Stimulated activated memory B cell treated with anti-CD40 and anti-IgM and Interleukin-4, amounts not matched to agents 10 μg/mL and 1 μg/mL and 100 μg/mL, for 72 hours (primary cell): ENCODE measurements at regions not wholly inside any gene's neighbourhood (a gene's known extent, or its start where the extent isn't known, plus 50 kb on each side); places are given as distances from the start of the nearest gene placed in this dataset.

ENCODE experiments used
- ATAC-seq: fragments of 150-1000 bp; cut with Tn5 transposase; 2 replicates; pipeline ENCODE4 v1.10.0; 2021
- H3K27ac Mint-ChIP-seq: one replicate; pipeline ENCODE4 v1.8.0; 2022; ENCODE audit warnings: mild to moderate bottlenecking, mixed read lengths
- H3K27me3 Mint-ChIP-seq: one replicate; pipeline ENCODE4 v1.8.0; 2022; ENCODE audit warnings: mixed read lengths
- H3K36me3 Mint-ChIP-seq: one replicate; pipeline ENCODE4 v1.8.0; 2022; ENCODE audit warnings: mixed read lengths
- H3K4me1 Mint-ChIP-seq: one replicate; pipeline ENCODE4 v1.8.0; 2022; ENCODE audit warnings: mixed read lengths
- H3K4me3 Mint-ChIP-seq: one replicate; pipeline ENCODE4 v1.8.0; 2022; ENCODE audit warnings: mild to moderate bottlenecking, moderate library complexity, mixed read lengths
- H3K9me3 Mint-ChIP-seq: one replicate; pipeline ENCODE4 v1.8.0; 2022; ENCODE audit warnings: mixed read lengths

- Mint-ChIP-seq H3K27me3 (no peaks in the 10 kb centered on the region), H3K9me3 (peaks cover 3% of the 10 kb centered on the region), H3K4me3 (no peak overlapping the region), H3K4me1 (no peaks in the 10 kb centered on the region), H3K27ac (no peak overlapping the region), H3K36me3 (no peaks in the 10 kb centered on the region)
- no peak for ATAC-seq
Measured at GRCh38 chr4:81747242-81747930, 275.7 kb upstream of the RASGEF1B start.

GRCh38 chr4:81746773-81747172, 275.1 kb upstream of the RASGEF1B start:
- H3K27me3 Mint-ChIP-seq: no peaks in the 10 kb centered on the region

GRCh38 chr4:81746071-81746470, 274.4 kb upstream of the RASGEF1B start:
- H3K36me3 Mint-ChIP-seq: no peaks in the 10 kb centered on the region
- no peaks in the 10 kb centered on the region for H3K27me3 Mint-ChIP-seq
- H3K4me3 Mint-ChIP-seq: no peak overlapping the region
- peaks cover 3% of the 10 kb centered on the region for H3K9me3 Mint-ChIP-seq
- no peak overlapping the region for H3K27ac Mint-ChIP-seq
- no peak for ATAC-seq
- H3K4me1 Mint-ChIP-seq: no peaks in the 10 kb centered on the region

More at GRCh38 chr4:81746773-81747172, 275.1 kb upstream of the RASGEF1B start:
- H3K4me1 Mint-ChIP-seq: no peaks in the 10 kb centered on the region
- H3K4me3 Mint-ChIP-seq: no peak overlapping the region
- no peak overlapping the region for H3K27ac Mint-ChIP-seq
- H3K36me3 Mint-ChIP-seq: no peaks in the 10 kb centered on the region
- ATAC-seq: no peak
- H3K9me3 Mint-ChIP-seq: peaks cover 3% of the 10 kb centered on the region

- H3K4me1 Mint-ChIP-seq: peaks cover 6% of the 10 kb centered on the region
- ATAC-seq: no peak
- H3K36me3 Mint-ChIP-seq: no peaks in the 10 kb centered on the region
- H3K27me3 Mint-ChIP-seq: no peaks in the 10 kb centered on the region
- H3K9me3 Mint-ChIP-seq: peaks cover 3% of the 10 kb centered on the region
- no peak overlapping the region for H3K4me3 Mint-ChIP-seq
- H3K27ac Mint-ChIP-seq: no peak overlapping the region
Measured at GRCh38 chr4:81745050-81745449, 273.3 kb upstream of the RASGEF1B start.

- Mint-ChIP-seq H3K27ac (no peak overlapping the region), H3K4me1 (peaks cover 6% of the 10 kb centered on the region), H3K36me3 (no peaks in the 10 kb centered on the region), H3K27me3 (no peaks in the 10 kb centered on the region), H3K9me3 (peaks cover 3% of the 10 kb centered on the region), H3K4me3 (no peak overlapping the region)
- no peak for ATAC-seq
Measured at GRCh38 chr4:81743731-81744435, 272.2 kb upstream of the RASGEF1B start.

GRCh38 chr4:81740487-81740886, 268.8 kb upstream of the RASGEF1B start:
- H3K4me3 Mint-ChIP-seq: no peak overlapping the region
- H3K27ac Mint-ChIP-seq: no peak overlapping the region
- H3K4me1 Mint-ChIP-seq: peaks cover 6% of the 10 kb centered on the region
- no peaks in the 10 kb centered on the region for H3K36me3 Mint-ChIP-seq
- H3K9me3 Mint-ChIP-seq: no peaks in the 10 kb centered on the region
- ATAC-seq: no peak
- H3K27me3 Mint-ChIP-seq: no peaks in the 10 kb centered on the region

GRCh38 chr4:81738891-81739290, 267.2 kb upstream of the RASGEF1B start:
- ATAC-seq: no peak
- no peaks in the 10 kb centered on the region for H3K36me3 Mint-ChIP-seq
- no peak overlapping the region for H3K27ac Mint-ChIP-seq
- no peaks in the 10 kb centered on the region for H3K9me3 Mint-ChIP-seq
- no peak overlapping the region for H3K4me3 Mint-ChIP-seq
- H3K27me3 Mint-ChIP-seq: no peaks in the 10 kb centered on the region
- peaks cover 6% of the 10 kb centered on the region for H3K4me1 Mint-ChIP-seq

- no peak overlapping the region for H3K27ac Mint-ChIP-seq
Measured at GRCh38 chr4:81737865-81738559, 266.3 kb upstream of the RASGEF1B start.

GRCh38 chr4:81736324-81736723, 264.6 kb upstream of the RASGEF1B start:
- H3K4me3 Mint-ChIP-seq: no peak overlapping the region
- no peaks in the 10 kb centered on the region for H3K27me3 Mint-ChIP-seq
- H3K36me3 Mint-ChIP-seq: no peaks in the 10 kb centered on the region
- ATAC-seq: no peak
- H3K4me1 Mint-ChIP-seq: peaks cover 6% of the 10 kb centered on the region
- H3K27ac Mint-ChIP-seq: no peak overlapping the region
- no peaks in the 10 kb centered on the region for H3K9me3 Mint-ChIP-seq

More at GRCh38 chr4:81737865-81738559, 266.3 kb upstream of the RASGEF1B start:
- Mint-ChIP-seq H3K4me1 (peaks cover 6% of the 10 kb centered on the region), H3K36me3 (no peaks in the 10 kb centered on the region), H3K27me3 (no peaks in the 10 kb centered on the region), H3K4me3 (no peak overlapping the region), H3K9me3 (no peaks in the 10 kb centered on the region)
- no peak for ATAC-seq

- Mint-ChIP-seq H3K27ac (no peak overlapping the region), H3K36me3 (no peaks in the 10 kb centered on the region), H3K4me1 (no peaks in the 10 kb centered on the region), H3K9me3 (no peaks in the 10 kb centered on the region), H3K27me3 (no peaks in the 10 kb centered on the region), H3K4me3 (no peak overlapping the region)
- ATAC-seq: no peak
Measured at GRCh38 chr4:81732980-81733379, 261.3 kb upstream of the RASGEF1B start.

- Mint-ChIP-seq H3K27ac (peak overlapping the region; percentile 60), H3K4me3 (no peak overlapping the region), H3K9me3 (no peaks in the 10 kb centered on the region), H3K27me3 (no peaks in the 10 kb centered on the region), H3K4me1 (peaks cover 23% of the 10 kb centered on the region), H3K36me3 (no peaks in the 10 kb centered on the region)
- ATAC-seq: peak; percentile 98
Measured at GRCh38 chr4:81724925-81725329, 253.2 kb upstream of the RASGEF1B start.

- Mint-ChIP-seq H3K9me3 (no peaks in the 10 kb centered on the region), H3K27me3 (no peaks in the 10 kb centered on the region), H3K36me3 (no peaks in the 10 kb centered on the region), H3K27ac (no peak overlapping the region), H3K4me1 (peaks cover 23% of the 10 kb centered on the region), H3K4me3 (no peak overlapping the region)
- no peak for ATAC-seq
Measured at GRCh38 chr4:81723927-81724587, 252.3 kb upstream of the RASGEF1B start.

GRCh38 chr4:81723019-81723884, 251.5 kb upstream of the RASGEF1B start:
- Mint-ChIP-seq H3K9me3 (no peaks in the 10 kb centered on the region), H3K36me3 (no peaks in the 10 kb centered on the region), H3K4me1 (peaks cover 23% of the 10 kb centered on the region), H3K27ac (peak overlapping the region; percentile 49), H3K4me3 (no peak overlapping the region), H3K27me3 (no peaks in the 10 kb centered on the region)
- no peak for ATAC-seq

GRCh38 chr4:81722290-81722851, 250.7 kb upstream of the RASGEF1B start:
- no peak for ATAC-seq
- no peak overlapping the region for H3K27ac Mint-ChIP-seq

More at GRCh38 chr4:81722290-81722851, 250.7 kb upstream of the RASGEF1B start:
- no peaks in the 10 kb centered on the region for H3K36me3 Mint-ChIP-seq
- H3K9me3 Mint-ChIP-seq: no peaks in the 10 kb centered on the region
- no peak overlapping the region for H3K4me3 Mint-ChIP-seq
- no peaks in the 10 kb centered on the region for H3K27me3 Mint-ChIP-seq
- peaks cover 23% of the 10 kb centered on the region for H3K4me1 Mint-ChIP-seq
